HG03354 (cell line): ENCODE measurements at regions not wholly inside any gene's neighbourhood (a gene's known extent, or its start where the extent isn't known, plus 50 kb on each side); places are given as distances from the start of the nearest gene placed in this dataset.
A peak's percentile ranks its signal among the peaks of the same experiment; 100 is the strongest.

Experiments
- ATAC-seq: cut with Tn5 transposase; IDR thresholded peaks from one replicate; pipeline ENCODE4 v1.9.1; 2021; ENCODE audit warnings: mild to moderate bottlenecking; ENCODE audit not compliant: unreplicated experiment, poor library complexity, severe bottlenecking

- ATAC-seq = no peak
These were observed 545.5 kb downstream of the UQCRFS1 start for GRCh38 chr19:28667348-28667977.

- ATAC-seq = no peak
These were observed 547.2 kb downstream of the UQCRFS1 start for GRCh38 chr19:28665748-28666147.

GRCh38 chr19:28656644-28657043 lies 556.3 kb downstream of the UQCRFS1 start:
- ATAC-seq = no peak

GRCh38 chr19:28655054-28655453 lies 557.9 kb downstream of the UQCRFS1 start:
- no peak for ATAC-seq

- ATAC-seq = no peak
These were observed 560.2 kb downstream of the UQCRFS1 start for GRCh38 chr19:28652765-28653164.

- no peak for ATAC-seq
These were observed 566.3 kb downstream of the UQCRFS1 start for GRCh38 chr19:28646629-28647028.

- ATAC-seq = no peak
These were observed 568.7 kb downstream of the UQCRFS1 start for GRCh38 chr19:28644169-28644775.

GRCh38 chr19:28642787-28643683 lies 569.9 kb downstream of the UQCRFS1 start:
- ATAC-seq = no peak

GRCh38 chr19:28641395-28641794 lies 571.6 kb downstream of the UQCRFS1 start:
- ATAC-seq = no peak

- no peak for ATAC-seq
These were observed 572.4 kb downstream of the UQCRFS1 start for GRCh38 chr19:28640506-28640905.

- ATAC-seq = no peak
These were observed 574.5 kb downstream of the UQCRFS1 start for GRCh38 chr19:28638445-28638844.

- ATAC-seq = no peak
These were observed 576.2 kb downstream of the UQCRFS1 start for GRCh38 chr19:28636706-28637105.

- ATAC-seq = no peak
These were observed 576.8 kb downstream of the UQCRFS1 start for GRCh38 chr19:28636016-28636629.

GRCh38 chr19:28634837-28635236 lies 578.1 kb downstream of the UQCRFS1 start:
- ATAC-seq = no peak

- ATAC-seq = no peak
These were observed 579.0 kb downstream of the UQCRFS1 start for GRCh38 chr19:28634019-28634328.

GRCh38 chr19:28633319-28634018 lies 579.5 kb downstream of the UQCRFS1 start:
- ATAC-seq = peak; percentile 65

- peak; percentile 59 for ATAC-seq
These were observed 580.4 kb downstream of the UQCRFS1 start for GRCh38 chr19:28632371-28633080.

- ATAC-seq = no peak
These were observed 581.0 kb downstream of the UQCRFS1 start for GRCh38 chr19:28631961-28632360.

GRCh38 chr19:28627669-28628068 lies 585.3 kb downstream of the UQCRFS1 start:
- ATAC-seq = no peak
